ENCODE measurements at regions not wholly inside any gene's neighbourhood (a gene's known extent, or its start where the extent isn't known, plus 50 kb on each side); places are given as distances from the start of the nearest gene placed in this dataset.
"Not testable (repeated sequence)": the region's sequence is repeated elsewhere in the genome, so short reads cannot be mapped to it uniquely, and the experiment has no call there.

GRCh38 chr15:34644851-34645250 is 61.4 kb upstream of the GOLGA8B start:
- CTCF ChIA-PET: no interaction called here
- no peaks in the 10 kb centered on the region for H3K9me3 Mint-ChIP-seq

GRCh38 chr15:34644061-34644460 is 60.6 kb upstream of the GOLGA8B start:
- no peaks in the 10 kb centered on the region for H3K36me3 Mint-ChIP-seq (ENCODE audit: low read depth)
- no peak overlapping the region for H3K4me3 Mint-ChIP-seq
- POLR2A ChIA-PET: no interaction called here
- CTCF ChIA-PET: no interaction called here
- H3K9me3 Mint-ChIP-seq: no peaks in the 10 kb centered on the region
- H3K27ac Mint-ChIP-seq: no peak overlapping the region
- H3K4me1 Mint-ChIP-seq: peaks cover 2% of the 10 kb centered on the region
- H3K27me3 Mint-ChIP-seq: peaks cover 20% of the 10 kb centered on the region
- DNase-seq: no peak

More at GRCh38 chr15:34644851-34645250, 61.4 kb upstream of the GOLGA8B start:
- H3K4me1 Mint-ChIP-seq: peaks cover 2% of the 10 kb centered on the region
- no peak for DNase-seq
- no peak overlapping the region for H3K27ac Mint-ChIP-seq
- peaks cover 24% of the 10 kb centered on the region for H3K27me3 Mint-ChIP-seq
- H3K4me3 Mint-ChIP-seq: no peak overlapping the region
- no peaks in the 10 kb centered on the region for H3K36me3 Mint-ChIP-seq (ENCODE audit: low read depth)
- POLR2A ChIA-PET: no interaction called here

- no peaks in the 10 kb centered on the region for H3K9me3 Mint-ChIP-seq
- peaks cover 19% of the 10 kb centered on the region for H3K27me3 Mint-ChIP-seq
- peaks cover 2% of the 10 kb centered on the region for H3K4me1 Mint-ChIP-seq
- CTCF ChIA-PET: no interaction called here
- DNase-seq: no peak
- no peak overlapping the region for H3K27ac Mint-ChIP-seq
- no peak overlapping the region for H3K4me3 Mint-ChIP-seq
- H3K36me3 Mint-ChIP-seq (ENCODE audit: low read depth): no peaks in the 10 kb centered on the region
- POLR2A ChIA-PET: no interaction called here
Observed at GRCh38 chr15:34642247-34642646, 58.8 kb upstream of the GOLGA8B start.

- H3K27me3 Mint-ChIP-seq: peaks cover 13% of the 10 kb centered on the region
- ChIA-PET POLR2A (no interaction called here), CTCF (no interaction called here)
- no peaks in the 10 kb centered on the region for H3K9me3 Mint-ChIP-seq
- DNase-seq: no peak
- no peaks in the 10 kb centered on the region for H3K36me3 Mint-ChIP-seq (ENCODE audit: low read depth)
- H3K4me3 Mint-ChIP-seq: no peak overlapping the region
- peaks cover 2% of the 10 kb centered on the region for H3K4me1 Mint-ChIP-seq
- no peak overlapping the region for H3K27ac Mint-ChIP-seq
Observed at GRCh38 chr15:34640661-34641060, 57.2 kb upstream of the GOLGA8B start.

- ChIA-PET POLR2A (no interaction called here), CTCF (no interaction called here)
- H3K27me3 Mint-ChIP-seq: peaks cover 15% of the 10 kb centered on the region
- H3K9me3 Mint-ChIP-seq: no peaks in the 10 kb centered on the region
- H3K4me1 Mint-ChIP-seq: no peaks in the 10 kb centered on the region
- H3K4me3 Mint-ChIP-seq: no peak overlapping the region
- no peak for DNase-seq
- no peak overlapping the region for H3K27ac Mint-ChIP-seq
- H3K36me3 Mint-ChIP-seq (ENCODE audit: low read depth): no peaks in the 10 kb centered on the region
Observed at GRCh38 chr15:34637305-34637704, 53.9 kb upstream of the GOLGA8B start.

GRCh38 chr15:34633602-34634001 is 50.2 kb upstream of the GOLGA8B start:
- H3K9me3 Mint-ChIP-seq; H3K4me1 Mint-ChIP-seq; H3K27ac Mint-ChIP-seq; CTCF ChIA-PET; H3K36me3 Mint-ChIP-seq (ENCODE audit: low read depth); DNase-seq; POLR2A ChIA-PET; H3K4me3 Mint-ChIP-seq: not testable (repeated sequence)
- H3K27me3 Mint-ChIP-seq: peaks cover 17% of the 10 kb centered on the region

Measured in activated CD4-positive, alpha-beta T cell treated with anti-CD3 and anti-CD28 coated beads, Interleukin-2, amount 10 ng/mL, durations not matched to agents 7 days and 5 days (primary cell).